Neutrophil (primary cell): ENCODE measurements at regions not wholly inside any gene's neighbourhood (a gene's known extent, or its start where the extent isn't known, plus 50 kb on each side); places are given as distances from the start of the nearest gene placed in this dataset.
"Not testable (repeated sequence)": the region's sequence is repeated elsewhere in the genome, so short reads cannot be mapped to it uniquely, and the experiment has no call there.

ENCODE experiments used
- H3K27ac ChIP-seq: fragments of 200-600 bp; sonication (generic); 2 replicates; pipeline ENCODE4 v1.5.1; 2016; ENCODE audit warnings: mild to moderate bottlenecking, moderate library complexity
- H3K27me3 ChIP-seq: fragments of 200-600 bp; sonication (generic); 2 replicates; pipeline ENCODE4 v1.6.0; 2016; ENCODE audit warnings: mild to moderate bottlenecking
- H3K36me3 ChIP-seq: fragments of 200-600 bp; sonication (generic); 2 replicates; pipeline ENCODE4 v1.5.1; 2017
- H3K4me1 ChIP-seq, 2 experiments: fragments of 200-600 bp in 1 of 2; sonication (generic) in 1 of 2; 1 replicate in 1 of 2; 2 replicates in 1 of 2; pipeline versions ENCODE4 v1.5.1 to v1.6.1; 2013 to 2016; ENCODE audit warnings: low read depth in 1 of 2, low read length in 1 of 2, mild to moderate bottlenecking in 1 of 2, moderate library complexity in 1 of 2; ENCODE audit not compliant: control insufficient read depth in 1 of 2, insufficient read depth in 1 of 2
- H3K4me3 ChIP-seq, 2 experiments: fragments of 200-600 bp in 1 of 2; sonication (generic) in 1 of 2; 1 replicate in 1 of 2; 2 replicates in 1 of 2; pipeline ENCODE4 v1.5.1; 2013 to 2016; ENCODE audit warnings: low read depth in 1 of 2, low read length in 1 of 2, mild to moderate bottlenecking in 1 of 2, moderate library complexity in 1 of 2
- H3K9me3 ChIP-seq: fragments of 200-600 bp; sonication (generic); 2 replicates; pipeline ENCODE4 v1.5.1; 2016
- TF ChIP-seq, protein P1 (sequence below): fragments of 200-600 bp; sonication (generic); IDR thresholded peaks from 2 replicates; pipeline ENCODE4 v1.5.1; 2016; ENCODE audit warnings: antibody characterized with exemption

DNA sequence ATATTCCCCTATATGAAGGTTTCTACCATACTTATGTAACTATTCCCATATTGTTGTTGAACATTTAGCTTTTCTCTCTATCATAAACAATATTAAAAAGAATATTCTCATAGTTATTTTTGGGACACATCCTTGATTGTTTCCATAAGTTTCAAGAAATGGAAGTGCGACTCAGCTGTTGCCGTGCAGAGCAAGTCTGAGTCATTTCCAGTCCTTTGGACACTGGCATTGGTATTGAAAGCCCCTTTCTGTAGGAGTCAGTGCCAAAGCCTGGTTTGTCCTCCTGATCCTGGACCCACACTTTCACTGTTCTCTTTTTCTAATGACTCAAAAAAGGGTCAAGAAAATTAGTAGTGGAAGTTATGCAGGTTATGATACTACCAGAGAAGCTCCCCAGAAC, 108.3 kb upstream of the DIAPH2 start:
- H3K4me1 ChIP-seq: no peaks in the 10 kb centered on the region
- no peaks in the 10 kb centered on the region for H3K9me3 ChIP-seq
- H3K36me3 ChIP-seq: no peaks in the 10 kb centered on the region
- H3K27ac ChIP-seq: no peak overlapping the region
- TF ChIP-seq, protein P1, sequence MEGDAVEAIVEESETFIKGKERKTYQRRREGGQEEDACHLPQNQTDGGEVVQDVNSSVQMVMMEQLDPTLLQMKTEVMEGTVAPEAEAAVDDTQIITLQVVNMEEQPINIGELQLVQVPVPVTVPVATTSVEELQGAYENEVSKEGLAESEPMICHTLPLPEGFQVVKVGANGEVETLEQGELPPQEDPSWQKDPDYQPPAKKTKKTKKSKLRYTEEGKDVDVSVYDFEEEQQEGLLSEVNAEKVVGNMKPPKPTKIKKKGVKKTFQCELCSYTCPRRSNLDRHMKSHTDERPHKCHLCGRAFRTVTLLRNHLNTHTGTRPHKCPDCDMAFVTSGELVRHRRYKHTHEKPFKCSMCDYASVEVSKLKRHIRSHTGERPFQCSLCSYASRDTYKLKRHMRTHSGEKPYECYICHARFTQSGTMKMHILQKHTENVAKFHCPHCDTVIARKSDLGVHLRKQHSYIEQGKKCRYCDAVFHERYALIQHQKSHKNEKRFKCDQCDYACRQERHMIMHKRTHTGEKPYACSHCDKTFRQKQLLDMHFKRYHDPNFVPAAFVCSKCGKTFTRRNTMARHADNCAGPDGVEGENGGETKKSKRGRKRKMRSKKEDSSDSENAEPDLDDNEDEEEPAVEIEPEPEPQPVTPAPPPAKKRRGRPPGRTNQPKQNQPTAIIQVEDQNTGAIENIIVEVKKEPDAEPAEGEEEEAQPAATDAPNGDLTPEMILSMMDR: no peak
- H3K4me3 ChIP-seq: no peak overlapping the region
- no peaks in the 10 kb centered on the region for H3K27me3 ChIP-seq

DNA sequence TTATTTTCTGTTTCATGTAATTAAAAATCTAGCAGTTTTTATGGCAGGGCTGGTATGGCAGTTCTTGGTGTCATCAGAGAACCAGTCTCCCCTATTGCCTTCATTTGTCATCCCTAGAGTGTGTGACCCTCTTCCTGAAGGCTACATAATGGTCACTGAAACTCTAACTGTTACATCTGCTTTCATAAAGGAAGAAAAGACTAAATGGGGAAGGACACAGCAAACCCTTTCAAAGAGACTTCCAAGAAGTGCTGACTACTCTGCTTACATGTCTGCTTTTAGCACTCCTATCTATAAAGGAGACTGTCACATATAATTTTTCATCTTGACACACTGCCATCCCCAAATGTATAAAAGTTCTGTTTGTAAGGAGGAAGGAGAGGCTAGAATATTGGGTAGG, 105.9 kb upstream of the DIAPH2 start:
- Histone ChIP-seq H3K4me3 (no peak overlapping the region), H3K36me3 (no peaks in the 10 kb centered on the region), H3K27me3 (no peaks in the 10 kb centered on the region), H3K27ac (no peak overlapping the region), H3K4me1 (no peaks in the 10 kb centered on the region), H3K9me3 (no peaks in the 10 kb centered on the region)
- TF ChIP-seq, protein P1: no peak

DNA sequence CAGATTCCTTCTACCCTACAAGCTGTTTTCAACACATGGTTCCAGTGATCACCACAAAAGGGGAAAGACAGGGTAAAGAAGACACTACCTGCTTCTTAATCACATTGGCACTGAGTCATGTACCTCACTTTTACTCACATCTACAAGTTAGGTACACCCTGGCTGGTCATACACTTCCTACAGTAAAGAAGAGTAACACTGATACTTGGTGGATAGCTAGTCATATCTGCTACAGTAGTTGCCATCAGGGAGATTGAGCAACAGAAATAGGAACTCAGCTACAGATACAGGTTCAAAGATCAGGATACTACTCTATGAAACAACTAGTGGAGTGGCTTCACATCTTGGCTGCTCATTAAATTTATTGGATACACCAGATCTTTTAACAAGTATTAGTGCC, 105.4 kb upstream of the DIAPH2 start:
- no peak overlapping the region for H3K27ac ChIP-seq

DNA sequence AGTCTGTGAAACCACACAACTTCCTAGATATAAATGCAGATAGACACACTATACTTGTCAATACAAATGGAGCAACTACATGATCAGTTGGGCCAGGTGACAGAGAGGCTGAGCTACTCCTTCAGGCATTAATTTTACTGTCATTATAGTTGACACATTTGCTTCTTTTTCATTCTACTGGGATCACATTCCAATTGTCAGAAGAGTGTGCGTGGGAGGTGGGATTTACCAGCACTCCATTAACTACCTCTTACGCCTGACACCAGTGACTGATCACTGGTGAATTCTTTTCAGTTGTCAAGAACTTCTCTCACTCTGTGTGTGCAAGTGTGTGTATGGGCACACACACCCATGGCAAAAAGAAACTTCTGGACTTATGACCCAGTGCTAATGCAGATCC, 94.2 kb upstream of the DIAPH2 start:
- Histone ChIP-seq H3K27ac (no peak overlapping the region), H3K4me1 (no peaks in the 10 kb centered on the region), H3K27me3 (no peaks in the 10 kb centered on the region), H3K9me3 (no peaks in the 10 kb centered on the region), H3K36me3 (no peaks in the 10 kb centered on the region), H3K4me3 (no peak overlapping the region)
- TF ChIP-seq, protein P1: no peak

More for the DNA sequence above, 105.4 kb upstream of the DIAPH2 start:
- Histone ChIP-seq H3K4me1 (no peaks in the 10 kb centered on the region), H3K27me3 (no peaks in the 10 kb centered on the region), H3K36me3 (no peaks in the 10 kb centered on the region), H3K9me3 (no peaks in the 10 kb centered on the region), H3K4me3 (no peak overlapping the region)
- TF ChIP-seq, protein P1: no peak

DNA sequence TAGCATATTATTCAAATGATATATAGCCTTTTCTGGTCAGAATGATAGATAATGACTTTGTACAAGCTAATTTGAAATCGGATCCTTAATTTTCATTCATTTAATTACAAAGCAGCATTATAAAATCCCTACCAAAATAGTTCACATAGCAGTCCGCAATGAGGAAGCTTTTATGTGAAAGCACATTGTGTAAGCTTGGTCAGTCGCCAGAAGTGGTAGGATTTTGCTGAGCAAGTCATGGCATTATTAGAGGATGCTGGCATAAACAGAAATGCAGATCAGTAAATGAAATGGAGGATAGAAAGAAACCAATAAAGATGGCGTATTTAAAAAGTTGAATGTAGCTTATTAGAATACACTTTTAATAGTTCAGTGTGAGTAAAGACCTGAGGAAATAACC, 93.2 kb upstream of the DIAPH2 start:
- no peaks in the 10 kb centered on the region for H3K36me3 ChIP-seq
- H3K9me3 ChIP-seq: no peaks in the 10 kb centered on the region
- H3K4me3 ChIP-seq: no peak overlapping the region
- H3K4me1 ChIP-seq: no peaks in the 10 kb centered on the region
- H3K27me3 ChIP-seq: no peaks in the 10 kb centered on the region
- no peak overlapping the region for H3K27ac ChIP-seq
- TF ChIP-seq, protein P1: no peak

DNA sequence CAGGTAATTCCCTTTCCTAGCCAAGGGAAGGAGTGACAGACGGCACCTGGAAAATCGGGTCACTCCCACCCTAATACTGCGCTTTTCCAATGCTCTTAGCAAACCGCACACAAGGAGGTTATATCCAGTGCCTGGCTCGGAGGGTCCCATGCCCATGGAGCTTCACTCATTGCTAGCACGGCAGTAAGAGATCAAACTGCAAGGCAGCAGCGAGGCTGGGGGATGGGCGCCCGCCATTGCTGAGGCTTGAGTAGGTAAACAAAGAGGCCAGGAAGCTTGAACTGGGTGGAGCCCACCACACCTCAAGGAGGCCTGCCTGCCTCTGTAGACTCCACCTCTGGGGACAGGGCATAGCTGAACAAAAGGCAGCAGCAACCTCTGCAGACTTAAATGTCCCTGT, 86.8 kb upstream of the DIAPH2 start:
- H3K4me1 ChIP-seq, H3K36me3 ChIP-seq, H3K27ac ChIP-seq, H3K9me3 ChIP-seq, H3K27me3 ChIP-seq, H3K4me3 ChIP-seq: not testable (repeated sequence)
